GM12875 (cell line): ENCODE measurements at regions not wholly inside any gene's neighbourhood (a gene's known extent, or its start where the extent isn't known, plus 50 kb on each side); places are given as distances from the start of the nearest gene placed in this dataset.
"Not testable (repeated sequence)": the region's sequence is repeated elsewhere in the genome, so short reads cannot be mapped to it uniquely, and the experiment has no call there.

Experiments
- H3K4me3 ChIP-seq: one replicate; pipeline ENCODE4 v1.5.1; 2011; ENCODE audit warnings: low read depth, low read length, control low read depth
- CTCF ChIP-seq: IDR thresholded peaks from 2 replicates; pipeline ENCODE4 v1.5.1; 2011; ENCODE audit warnings: low read depth, mild to moderate bottlenecking, control low read depth, inconsistent platforms, low read length, moderate library complexity, borderline replicate concordance; ENCODE audit not compliant: insufficient read depth

DNA sequence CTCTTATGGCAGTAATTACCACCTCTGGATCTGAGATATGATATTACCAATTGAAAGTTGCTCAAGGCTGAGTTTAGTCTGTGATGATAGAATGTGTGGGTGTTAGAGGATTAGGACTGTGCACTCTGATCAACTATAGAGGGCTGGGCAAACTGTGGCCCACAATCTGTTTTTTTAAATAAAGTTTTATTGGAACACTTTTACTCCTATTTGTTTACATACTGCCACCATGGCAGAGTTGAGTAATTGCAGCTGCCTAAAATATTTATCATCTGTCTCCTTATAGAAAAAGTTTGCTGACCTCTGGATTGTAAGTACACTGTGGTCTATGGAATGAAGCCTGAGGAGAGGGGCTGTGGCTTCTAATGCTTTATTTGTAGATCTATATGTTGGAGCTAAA, 71.5 kb upstream of the N4BP1 start:
- H3K4me3 ChIP-seq: no peak overlapping the region
- TF ChIP-seq CTCF: no peak

GRCh38 chr16:48680881-48681280, 70.9 kb upstream of the N4BP1 start:
- no peak overlapping the region for H3K4me3 ChIP-seq
- no peak for TF ChIP-seq CTCF

- TF ChIP-seq CTCF: no peak
- no peak overlapping the region for H3K4me3 ChIP-seq
Observed at GRCh38 chr16:48676836-48677235, 66.9 kb upstream of the N4BP1 start.

DNA sequence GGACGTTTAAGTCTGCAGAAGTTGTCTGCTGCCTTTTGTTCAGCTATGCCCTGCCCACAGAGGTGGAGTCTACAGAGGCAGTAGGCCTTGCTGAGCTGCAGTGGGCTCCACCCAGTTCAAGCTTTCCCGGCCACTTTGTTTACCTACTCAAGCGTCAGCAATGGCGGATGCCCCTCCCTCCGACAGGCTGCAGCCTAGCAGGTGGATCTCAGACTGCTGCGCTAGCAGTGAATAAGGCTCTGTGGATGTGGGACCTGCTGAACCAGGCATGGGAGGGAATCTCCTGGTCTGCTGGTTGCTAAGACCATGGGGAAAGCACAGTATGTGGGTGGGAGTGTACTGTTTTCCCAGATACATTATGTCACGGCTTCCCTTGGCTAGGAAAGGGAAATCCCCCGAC, 58.2 kb upstream of the N4BP1 start:
- H3K4me3 ChIP-seq: not testable (repeated sequence)

GRCh38 chr16:48659940-48660339, 50.0 kb upstream of the N4BP1 start:
- H3K4me3 ChIP-seq: no peak overlapping the region
- no peak for TF ChIP-seq CTCF
